Pulmonary artery endothelial cell (primary cell): ENCODE measurements at regions not wholly inside any gene's neighbourhood (a gene's known extent, or its start where the extent isn't known, plus 50 kb on each side); places are given as distances from the start of the nearest gene placed in this dataset.
"Not testable (repeated sequence)": the region's sequence is repeated elsewhere in the genome, so short reads cannot be mapped to it uniquely, and the experiment has no call there.

Experiments
- DNase-seq: peaks from one replicate; pipeline ENCODE4 v3.0.0-alpha.2; 2011; ENCODE audit warnings: low read depth, low spot score

DNA sequence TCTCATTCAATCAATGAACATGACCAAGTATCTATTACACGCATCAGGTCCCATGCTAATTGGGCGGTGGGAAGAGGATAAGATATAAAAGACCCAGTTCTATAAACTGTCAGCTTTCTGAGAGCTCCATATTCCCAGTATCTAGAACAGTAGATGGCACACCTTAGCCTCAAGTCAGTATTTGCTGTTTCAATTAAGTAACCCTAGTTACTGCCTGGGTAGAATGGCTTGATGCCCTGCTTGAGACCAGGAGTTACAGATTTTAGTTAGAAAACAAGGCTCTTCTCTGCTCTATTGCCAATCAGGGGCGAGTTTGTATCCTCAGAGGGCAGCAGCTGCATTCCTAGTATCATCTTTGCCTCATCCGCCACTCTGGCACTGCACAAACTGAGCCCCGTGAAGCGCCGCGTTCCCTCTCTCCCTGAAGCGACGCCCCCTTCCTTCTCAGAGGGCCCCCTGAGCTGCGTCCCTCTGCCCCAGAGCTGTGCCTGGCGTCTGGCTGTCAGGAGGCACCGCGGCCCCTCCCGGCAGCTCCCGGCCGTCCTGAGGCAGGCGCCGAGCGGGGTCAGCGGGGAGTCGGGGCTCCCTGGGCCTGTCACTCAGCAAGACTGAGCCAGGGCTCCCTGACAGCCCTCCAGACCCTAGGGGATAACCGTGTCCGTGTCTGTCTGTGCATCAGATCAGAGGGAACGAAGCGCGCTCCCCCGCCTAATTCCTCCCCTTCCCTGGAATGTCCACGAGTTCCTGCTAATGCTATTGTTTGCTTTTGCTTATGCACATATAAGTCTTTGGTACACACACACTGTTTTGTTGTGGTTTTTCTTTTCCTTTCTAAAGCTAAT lies 212.4 kb upstream of the TTC29 start:
- DNase-seq = no peak

DNA sequence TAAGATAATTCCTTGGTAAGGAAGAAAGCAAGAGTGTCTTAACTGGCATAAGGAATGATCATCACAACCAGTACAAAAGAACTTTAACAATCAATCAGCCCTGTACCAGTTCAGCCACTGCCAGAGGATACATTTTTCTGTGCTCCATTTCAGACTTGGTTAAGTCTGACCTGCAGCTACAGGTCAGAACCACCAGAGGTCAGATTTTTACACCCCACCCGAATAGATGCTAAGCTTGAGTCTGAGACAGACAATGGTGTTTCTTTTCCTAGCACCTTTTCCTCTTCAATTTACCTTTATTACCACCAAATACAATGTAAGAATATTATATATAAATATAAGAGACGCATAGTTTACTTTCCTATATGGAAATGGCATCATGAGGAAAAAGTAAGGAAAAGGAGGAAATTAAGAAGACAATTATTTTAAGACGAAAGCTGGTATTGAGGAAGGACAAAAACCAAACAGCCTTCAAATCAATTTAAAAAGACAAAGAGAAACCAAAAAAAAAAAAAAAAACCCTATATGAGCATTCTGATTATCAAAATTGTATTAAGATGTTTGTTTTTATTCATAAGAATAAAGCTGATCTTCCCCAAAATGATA lies 215.3 kb upstream of the TTC29 start:
- DNase-seq = no peak

DNA sequence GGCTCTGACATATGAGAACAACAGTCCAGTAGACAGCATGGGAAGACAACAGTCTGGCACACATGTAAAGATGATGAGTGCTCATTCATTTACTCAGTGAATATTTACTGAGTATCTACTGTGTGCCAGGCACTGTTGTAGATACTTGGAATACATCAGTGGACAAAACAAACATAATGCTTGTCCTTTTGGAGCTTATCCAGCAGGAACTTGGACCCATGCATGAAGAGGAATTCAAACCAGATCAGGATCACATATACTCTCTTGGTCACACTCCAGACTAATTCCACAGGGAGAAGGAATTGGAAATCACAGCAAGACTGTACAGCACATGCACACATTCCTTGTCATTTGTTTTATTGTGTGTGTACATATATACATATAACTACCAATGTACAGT lies 217.6 kb upstream of the TTC29 start:
- no peak for DNase-seq

DNA sequence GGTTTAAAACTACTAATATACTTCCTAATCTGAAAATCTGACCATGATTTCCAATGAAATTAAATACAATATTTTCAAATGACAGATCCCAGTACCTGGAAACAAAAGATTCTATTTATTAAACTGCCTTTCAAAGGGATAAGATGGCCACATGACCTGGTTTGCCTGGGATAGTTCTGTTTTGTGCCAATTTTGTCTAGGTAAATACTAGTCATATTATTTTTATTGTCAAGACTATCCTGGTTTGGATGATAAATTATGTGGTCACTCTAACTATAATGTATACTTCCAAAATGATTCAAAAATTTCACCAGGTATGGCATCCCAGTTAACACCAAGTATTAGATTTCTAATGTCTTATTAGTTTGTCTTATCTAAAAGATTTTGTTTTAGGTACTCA lies 222.5 kb upstream of the TTC29 start:
- DNase-seq = not testable (repeated sequence)

DNA sequence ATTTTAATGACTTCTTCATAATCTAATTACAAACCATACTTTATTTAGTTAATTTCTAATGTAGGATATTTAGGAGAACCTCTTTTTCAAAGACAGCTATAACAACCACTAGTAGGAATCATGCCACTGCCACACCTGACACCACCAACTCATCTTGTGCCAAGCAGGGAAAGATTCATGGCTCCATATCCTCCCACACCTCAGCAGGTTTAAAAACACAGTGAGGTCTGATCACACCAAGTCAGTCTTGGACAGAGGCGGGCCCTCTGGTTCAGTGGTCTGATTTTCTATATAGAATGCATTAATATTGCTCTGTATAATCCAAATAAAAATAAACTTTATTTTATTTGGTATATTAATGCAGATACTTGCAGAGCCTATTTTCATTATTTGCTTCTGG lies 227.7 kb upstream of the TTC29 start:
- DNase-seq = no peak

DNA sequence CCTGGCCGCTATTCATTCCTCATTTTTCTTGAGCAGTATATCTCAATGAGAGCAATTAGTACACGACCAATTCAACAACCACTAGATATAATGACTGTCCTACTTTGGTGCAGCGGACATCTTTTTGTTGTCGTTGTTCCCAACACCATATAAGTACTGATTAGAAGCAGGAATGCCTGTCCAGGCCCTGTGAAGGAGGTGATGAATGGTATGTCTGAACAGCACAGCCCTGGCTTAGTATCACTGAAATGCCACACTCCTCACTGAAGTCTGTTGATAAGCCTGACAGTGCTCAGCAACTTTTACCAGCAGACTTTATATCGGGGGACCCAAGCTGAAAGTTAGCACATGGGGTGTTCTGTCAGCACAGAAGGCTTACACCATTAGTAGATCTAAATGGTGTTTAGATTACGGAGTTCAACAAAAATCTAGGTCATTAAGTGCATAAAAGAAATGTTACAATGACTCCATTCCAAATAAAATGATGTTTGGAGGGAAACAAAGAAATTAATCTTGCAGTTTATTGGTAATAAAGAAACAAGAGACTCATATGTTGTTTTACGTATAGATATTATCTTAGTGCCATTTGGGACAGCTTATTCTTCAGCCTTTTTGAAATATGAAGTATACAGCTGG lies 228.3 kb upstream of the TTC29 start:
- DNase-seq = no peak

DNA sequence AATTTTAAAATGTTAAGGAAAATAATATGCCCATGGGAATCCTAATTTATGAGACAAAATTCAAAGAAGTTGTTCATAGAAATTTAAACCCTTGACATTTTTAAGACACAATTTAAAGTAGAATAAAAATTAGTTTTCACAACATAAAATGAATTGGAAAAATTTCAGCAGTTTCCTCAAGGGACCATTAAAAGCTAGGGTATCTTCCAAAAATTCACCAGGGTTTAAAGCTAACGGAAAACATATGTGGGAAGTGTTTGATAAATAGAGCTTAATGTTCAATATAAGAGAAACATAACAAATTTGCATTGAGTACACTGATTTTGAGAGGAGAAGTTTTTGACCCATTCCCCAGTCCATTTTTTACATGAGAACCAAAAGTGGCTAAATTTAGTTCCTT lies 228.9 kb upstream of the TTC29 start:
- no peak for DNase-seq

DNA sequence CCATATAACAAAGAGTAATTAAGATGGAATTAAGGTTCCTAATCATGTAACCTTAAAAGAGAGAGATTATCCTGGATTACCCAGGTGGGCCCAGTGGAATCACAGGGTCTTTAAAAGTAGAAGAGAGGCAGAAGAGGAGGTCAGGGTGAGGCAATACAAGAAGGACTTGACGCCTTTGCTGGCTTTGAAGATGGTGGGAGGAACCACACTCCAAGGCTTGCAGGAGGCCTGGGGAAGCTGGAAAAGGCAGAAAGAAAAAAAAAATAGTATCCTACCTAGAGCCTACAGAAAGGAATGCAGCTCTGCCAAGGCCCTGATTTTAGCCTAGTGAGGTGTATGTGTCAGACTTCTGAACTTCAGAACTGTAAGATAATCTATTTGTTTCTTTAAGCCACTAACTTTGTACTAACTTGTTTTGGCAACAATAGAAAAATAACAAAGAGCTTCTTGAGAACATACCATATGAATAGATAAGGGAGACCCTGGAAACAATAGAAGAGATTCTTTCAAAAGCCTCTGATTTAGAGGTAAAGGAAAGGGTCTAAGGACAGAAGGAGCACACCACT lies 229.9 kb upstream of the TTC29 start:
- no peak for DNase-seq

DNA sequence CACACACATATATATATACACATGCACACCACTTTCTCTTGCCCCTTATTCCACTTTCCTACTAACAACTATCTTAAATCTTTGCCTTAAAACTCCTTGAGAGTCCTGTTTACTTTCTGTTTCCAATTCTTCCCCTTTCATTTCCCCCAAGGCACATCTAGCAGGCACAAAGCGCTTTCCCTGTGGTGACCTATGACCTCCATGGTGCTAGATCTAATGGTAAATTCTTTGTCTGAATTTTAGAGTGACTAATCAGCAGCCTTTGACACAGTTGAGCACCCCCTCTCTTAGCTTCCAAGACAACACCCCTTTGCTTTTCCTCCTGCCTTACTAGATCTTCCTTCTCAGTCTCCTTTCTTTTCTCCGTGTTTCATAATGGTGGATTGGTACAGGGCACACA lies 236.4 kb upstream of the TTC29 start:
- no peak for DNase-seq

DNA sequence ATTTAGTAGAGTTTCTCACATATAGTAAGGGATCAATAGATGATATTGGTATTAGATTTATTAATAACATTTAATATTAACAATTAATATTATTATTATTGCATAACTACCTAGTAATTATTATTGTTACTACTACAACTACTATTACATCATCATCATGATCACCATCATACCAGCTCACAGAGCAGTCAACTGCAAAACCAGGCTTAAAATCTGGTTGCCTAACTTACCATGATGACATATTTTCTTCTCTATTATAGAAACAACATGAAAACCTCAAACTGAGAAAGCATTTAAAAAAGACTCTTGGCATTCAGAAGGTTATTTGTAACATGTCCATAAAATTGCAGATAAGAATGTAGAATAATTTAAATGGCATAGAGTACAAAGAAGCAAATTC lies 247.0 kb upstream of the TTC29 start:
- no peak for DNase-seq

DNA sequence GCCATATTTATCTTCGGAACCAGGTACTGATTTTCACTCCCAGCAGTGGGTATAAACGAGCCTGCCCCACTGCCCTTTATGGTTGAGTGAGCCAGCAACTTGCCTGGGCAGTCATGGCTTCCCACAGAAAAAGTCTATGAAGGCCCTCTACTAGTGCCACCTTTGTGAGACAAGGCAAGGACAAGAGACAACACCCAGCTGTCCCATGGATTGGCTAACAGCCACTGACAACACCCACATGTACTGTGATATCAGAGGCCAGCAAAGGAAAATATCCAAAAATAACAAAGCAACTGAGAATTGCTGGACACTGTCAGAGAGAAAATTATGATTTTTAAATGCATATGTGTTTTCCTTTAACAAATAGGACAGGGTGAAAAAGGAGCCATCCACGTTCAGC lies 248.4 kb upstream of the TTC29 start:
- DNase-seq = no peak

DNA sequence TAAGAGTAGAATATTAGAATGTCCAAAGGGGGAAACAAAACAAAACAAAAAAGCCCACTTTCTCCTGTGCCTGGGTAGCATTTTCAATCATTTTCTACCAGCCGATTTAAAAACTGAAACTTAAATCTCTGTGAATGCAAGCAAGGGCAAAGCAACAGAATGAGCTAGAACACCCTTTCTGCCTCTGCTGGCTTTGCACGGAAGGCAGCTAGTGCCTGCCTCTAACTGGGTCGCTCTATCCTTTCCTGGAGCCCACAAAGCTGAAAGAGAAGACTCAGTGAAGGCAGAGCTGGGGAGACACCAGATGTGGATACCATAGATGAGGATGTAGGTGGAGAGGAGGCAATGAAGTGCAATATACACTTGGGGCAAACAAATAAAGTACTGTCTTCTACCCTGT lies 248.9 kb upstream of the TTC29 start:
- no peak for DNase-seq

DNA sequence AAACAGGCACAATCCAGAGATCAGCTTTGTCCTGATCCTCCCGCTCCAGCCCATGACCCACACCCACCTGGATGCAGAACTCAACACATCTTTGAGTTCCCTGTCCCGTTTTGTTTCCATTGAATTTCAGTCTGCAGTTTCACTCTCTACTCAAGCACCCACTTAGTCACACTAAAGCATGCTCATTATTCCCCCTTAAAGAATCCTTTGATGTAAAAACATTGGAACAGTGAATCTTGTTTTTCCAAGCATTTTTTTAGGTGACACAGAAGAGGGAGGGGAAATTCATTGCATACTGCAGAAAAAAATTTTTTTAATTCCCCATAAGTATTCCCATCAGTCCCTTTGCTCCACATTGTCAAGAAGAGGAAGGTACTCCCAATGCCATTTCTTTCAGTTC lies 249.7 kb upstream of the TTC29 start:
- DNase-seq = no peak

DNA sequence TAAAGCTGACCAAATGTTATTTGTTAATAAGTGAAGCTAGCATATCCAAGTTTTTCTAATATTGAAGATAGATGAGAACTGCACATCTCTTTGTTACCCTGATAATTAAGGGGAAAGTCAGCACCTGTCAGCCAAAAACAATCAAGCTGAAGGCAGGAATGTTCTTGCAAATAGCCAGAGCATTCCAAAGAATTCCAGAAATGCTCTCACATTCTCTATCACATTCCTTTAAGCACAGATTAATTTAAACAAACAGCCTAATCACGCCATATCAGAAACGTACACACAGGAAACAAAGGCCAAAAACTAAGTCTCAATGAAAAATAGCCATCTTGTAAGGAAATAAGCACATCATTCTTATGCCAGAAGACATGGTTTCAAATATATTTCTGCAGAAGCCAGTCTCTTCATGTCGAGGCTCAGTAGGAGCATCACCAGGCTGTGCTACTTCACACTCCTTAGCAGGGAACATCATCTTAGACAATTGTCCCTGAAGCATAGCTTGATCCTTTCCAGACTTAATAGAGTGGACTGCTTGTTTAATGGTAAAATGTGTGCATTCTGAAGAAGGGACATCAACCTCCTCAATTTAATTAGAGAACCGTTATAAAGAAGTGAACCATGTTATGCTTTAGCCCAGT lies 252.9 kb upstream of the TTC29 start:
- peak; percentile 37 for DNase-seq

DNA sequence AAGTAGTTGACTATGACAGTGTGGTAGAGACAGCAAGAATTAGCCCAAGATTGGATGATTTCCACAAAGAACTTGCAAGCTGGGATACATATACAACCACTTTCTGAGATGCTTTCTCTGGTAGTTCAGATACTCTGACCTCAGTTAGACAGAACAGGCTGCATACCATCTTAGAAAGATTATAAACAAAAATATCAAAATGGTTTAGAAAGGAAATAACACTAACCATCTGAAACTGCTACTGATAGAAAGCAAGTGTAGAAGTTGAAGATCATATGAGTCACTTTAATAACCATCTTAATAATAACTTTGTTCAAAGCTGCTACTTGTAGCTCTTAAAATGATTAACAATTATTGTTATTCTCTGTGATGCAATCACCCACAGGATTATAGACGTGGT lies 255.4 kb upstream of the TTC29 start:
- no peak for DNase-seq

DNA sequence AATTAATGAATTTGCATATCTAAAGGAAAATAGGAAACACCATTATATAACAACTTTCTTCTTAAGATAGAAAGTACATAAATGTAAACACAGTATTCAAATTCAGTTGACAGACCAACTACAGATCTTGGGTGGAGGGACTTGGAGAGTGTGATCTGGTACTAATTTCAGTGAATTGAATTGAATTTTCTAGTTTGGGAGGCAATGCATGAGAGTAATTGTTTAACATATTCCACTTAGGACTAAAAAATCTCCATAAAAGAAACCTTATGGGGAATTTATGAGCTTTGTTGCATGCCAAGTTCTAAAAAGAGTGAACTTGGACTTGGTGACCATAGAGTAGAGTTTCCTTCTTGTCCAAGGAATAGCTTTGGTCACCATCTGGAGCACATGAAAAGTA lies 261.1 kb upstream of the TTC29 start:
- no peak for DNase-seq

DNA sequence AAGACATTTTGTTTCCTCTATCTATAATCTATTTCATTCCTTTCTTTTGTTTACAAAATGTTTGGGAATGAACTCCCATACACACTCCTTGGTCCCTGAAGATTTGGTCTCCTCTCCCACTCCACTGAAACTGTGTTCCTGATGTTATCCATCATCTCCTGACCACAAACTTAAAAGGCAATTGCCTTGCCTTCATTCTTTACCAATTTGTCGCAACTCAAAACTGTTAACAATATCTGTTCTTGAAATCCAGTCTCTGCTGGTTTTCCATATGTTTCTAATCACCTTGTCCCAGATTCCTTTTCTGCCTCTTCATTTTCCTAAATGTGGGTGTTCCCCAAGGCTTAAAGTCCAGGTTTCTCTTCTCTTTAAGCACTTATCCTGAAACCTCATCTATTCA lies 262.2 kb upstream of the TTC29 start:
- DNase-seq = no peak

DNA sequence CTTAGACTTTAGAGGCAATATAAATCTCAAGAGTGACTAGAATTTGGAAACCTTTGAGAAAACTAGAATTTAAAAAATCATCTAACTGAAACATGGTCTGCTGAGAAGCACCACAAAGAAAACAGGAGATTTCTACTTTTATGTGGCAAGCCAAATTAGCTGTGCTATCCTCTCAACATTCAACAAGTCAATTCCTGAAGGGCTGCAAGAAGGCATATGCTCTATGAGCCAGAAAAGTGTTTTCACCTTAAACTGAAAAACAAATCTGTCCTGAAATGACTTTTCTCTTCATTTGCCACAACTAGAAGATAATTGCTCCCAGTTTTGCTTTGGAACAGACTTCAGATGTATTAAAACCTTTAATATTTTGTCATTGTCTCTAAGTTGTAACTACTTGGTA lies 263.2 kb upstream of the EDNRA start:
- DNase-seq = no peak

DNA sequence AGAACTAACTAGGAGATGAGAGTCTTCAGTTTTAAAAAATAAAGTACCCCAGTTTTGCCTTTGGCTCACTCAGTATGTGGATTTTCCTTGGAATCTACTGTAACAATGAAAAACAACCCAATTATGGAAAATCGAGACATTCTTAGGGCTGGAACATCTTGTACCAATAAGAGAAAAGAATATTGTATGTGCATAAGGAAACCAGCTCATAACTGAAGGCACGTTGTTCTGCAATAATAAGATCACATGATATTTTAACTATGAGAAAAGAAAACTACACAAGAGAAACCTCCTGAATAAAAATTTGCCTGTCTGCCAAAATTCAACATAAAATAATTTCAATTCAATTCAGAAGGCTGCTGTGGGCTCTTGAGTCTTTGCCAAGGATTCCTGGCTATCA lies 261.8 kb upstream of the EDNRA start:
- no peak for DNase-seq

DNA sequence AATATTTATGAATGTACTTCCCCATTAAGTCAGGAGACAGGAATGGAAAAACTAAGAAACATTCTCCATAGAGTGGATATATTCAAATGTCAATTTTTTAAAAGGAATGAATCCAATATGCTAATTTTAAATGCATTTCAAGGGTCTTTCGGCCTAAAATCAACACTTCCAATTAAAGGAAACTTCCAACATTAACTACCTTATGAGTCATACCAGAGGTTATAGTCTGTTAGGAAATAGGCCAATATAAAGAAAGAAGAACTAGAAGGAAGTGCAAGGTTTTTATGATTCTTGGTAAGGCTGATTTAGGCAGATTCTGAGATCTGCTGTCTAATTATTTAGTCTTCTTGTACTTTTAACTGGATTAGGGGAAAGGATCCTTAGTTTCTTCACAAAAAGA lies 260.1 kb upstream of the EDNRA start:
- no peak for DNase-seq

DNA sequence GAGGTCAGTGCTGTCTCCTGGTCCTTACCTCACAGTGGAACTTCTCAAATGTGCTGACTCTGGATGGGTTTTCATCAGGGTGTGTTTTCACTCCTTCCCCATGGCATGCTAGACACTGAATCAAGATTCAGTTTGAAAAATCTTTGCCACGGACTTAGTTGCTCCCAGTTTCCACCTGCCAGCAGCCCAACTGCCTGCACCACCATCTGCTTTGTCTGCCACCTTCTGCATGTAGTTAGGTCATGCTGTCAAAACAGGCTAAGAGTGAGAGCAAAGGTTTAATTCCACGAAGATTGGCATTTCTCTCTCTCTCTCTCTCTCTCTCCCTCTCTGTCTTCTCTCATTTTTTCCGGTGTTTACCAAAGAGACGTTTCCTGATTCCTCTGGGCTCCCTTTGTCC lies 258.0 kb upstream of the EDNRA start:
- DNase-seq = no peak

DNA sequence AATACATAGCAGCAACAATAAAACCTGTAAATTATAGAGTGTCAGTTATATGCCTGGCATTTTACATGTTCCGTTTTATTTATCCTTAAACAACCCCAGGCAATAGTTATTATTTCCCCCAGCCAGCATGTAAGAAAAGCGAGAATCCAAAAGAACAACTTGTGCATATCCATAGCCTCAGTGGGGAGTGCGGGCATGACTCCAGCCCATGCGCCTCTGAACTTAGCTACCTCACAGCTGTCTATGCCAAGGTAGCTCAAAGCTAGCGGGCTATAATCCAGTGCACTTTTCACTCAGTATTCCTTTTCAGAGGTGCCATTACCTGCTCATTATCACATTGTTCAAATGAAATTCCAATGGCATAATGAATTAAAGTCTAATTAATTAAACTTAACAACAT lies 257.3 kb upstream of the EDNRA start:
- DNase-seq = no peak
